GM21423 (cell line): ENCODE measurements at regions not wholly inside any gene's neighbourhood (a gene's known extent, or its start where the extent isn't known, plus 50 kb on each side); places are given as distances from the start of the nearest gene placed in this dataset.
"Not testable (repeated sequence)": the region's sequence is repeated elsewhere in the genome, so short reads cannot be mapped to it uniquely, and the experiment has no call there.

Experiments
- ATAC-seq: cut with Tn5 transposase; IDR thresholded peaks from one replicate; pipeline ENCODE4 v1.9.1; 2021; ENCODE audit warnings: mild to moderate bottlenecking, moderate library complexity; ENCODE audit not compliant: unreplicated experiment

- no peak for ATAC-seq
Measured at GRCh38 chr2:173711816-173712215, 253.4 kb downstream of the SP3 start.

- ATAC-seq, result no peak
Measured at GRCh38 chr2:173713904-173714555, 251.1 kb downstream of the SP3 start.

GRCh38 chr2:173715441-173715840 is 249.7 kb downstream of the SP3 start:
- no peak for ATAC-seq

GRCh38 chr2:173716458-173717052 is 248.6 kb downstream of the SP3 start:
- ATAC-seq, result no peak

- ATAC-seq, result no peak
Measured at GRCh38 chr2:173719471-173719870, 245.7 kb downstream of the SP3 start.

- no peak for ATAC-seq
Measured at GRCh38 chr2:173720306-173720705, 244.9 kb downstream of the SP3 start.

GRCh38 chr2:173734797-173735196 is 230.4 kb downstream of the SP3 start:
- no peak for ATAC-seq

GRCh38 chr2:173737954-173738575 is 227.1 kb downstream of the SP3 start:
- not testable (repeated sequence) for ATAC-seq

- ATAC-seq, result no peak
Measured at GRCh38 chr2:173739006-173739405, 226.2 kb downstream of the SP3 start.

- no peak for ATAC-seq
Measured at GRCh38 chr2:173740639-173741038, 224.5 kb downstream of the SP3 start.

- no peak for ATAC-seq
Measured at GRCh38 chr2:173741759-173742158, 223.4 kb downstream of the SP3 start.

- ATAC-seq, result no peak
Measured at GRCh38 chr2:173747035-173747434, 218.1 kb downstream of the SP3 start.

GRCh38 chr2:173749315-173749714 is 215.9 kb downstream of the SP3 start:
- ATAC-seq, result no peak

GRCh38 chr2:173750353-173750801 is 214.8 kb downstream of the SP3 start:
- ATAC-seq, result no peak

- no peak for ATAC-seq
Measured at GRCh38 chr2:173750831-173751230, 214.3 kb downstream of the SP3 start.

GRCh38 chr2:173751245-173751975 is 213.8 kb downstream of the SP3 start:
- no peak for ATAC-seq

- ATAC-seq, result no peak
Measured at GRCh38 chr2:173752152-173752551, 213.0 kb downstream of the SP3 start.

- no peak for ATAC-seq
Measured at GRCh38 chr2:173753441-173753840, 211.7 kb downstream of the SP3 start.

- ATAC-seq, result no peak
Measured at GRCh38 chr2:173754165-173754564, 211.0 kb downstream of the SP3 start.

- ATAC-seq, result no peak
Measured at GRCh38 chr2:173754837-173755236, 210.3 kb downstream of the SP3 start.

- no peak for ATAC-seq
Measured at GRCh38 chr2:173755798-173756197, 209.4 kb downstream of the SP3 start.

- no peak for ATAC-seq
Measured at GRCh38 chr2:173759959-173760358, 205.2 kb downstream of the SP3 start.
